ENCODE measurements at regions not wholly inside any gene's neighbourhood (a gene's known extent, or its start where the extent isn't known, plus 50 kb on each side); places are given as distances from the start of the nearest gene placed in this dataset.

- no peak for DNase-seq
- TF ChIP-seq POLR2A (IDR thresholded peaks at IDR 0.05) (no peak), CTCF (IDR thresholded peaks at IDR 0.05) (no peak)
- Histone ChIP-seq H3K4me3 (no peak overlapping the region), H3K27ac (no peak overlapping the region), H3K27me3 (no peaks in the 10 kb centered on the region), H3K36me3 (replicated peaks in 1 of 2) (no peaks in the 10 kb centered on the region), H3K9me3 (replicated peaks in 1 of 3) (no peaks in the 10 kb centered on the region), H3K4me1 (replicated peaks in 1 of 2) (no peaks in the 10 kb centered on the region)
- WGBS, 4 donors, result 76 to 87% (median 80%) methylated on average over 6 of the region's 6 CpGs
- intact Hi-C loops (cut with DNase I), result no loop called here
Measured at GRCh38 chr1:219279017-219279770, 105.5 kb downstream of the LYPLAL1 start.

GRCh38 chr1:219278288-219278687 is 104.6 kb downstream of the LYPLAL1 start:
- Histone ChIP-seq H3K4me3 (no peak overlapping the region), H3K27me3 (no peaks in the 10 kb centered on the region), H3K9me3 (replicated peaks in 1 of 3) (no peaks in the 10 kb centered on the region), H3K4me1 (replicated peaks in 1 of 2) (no peaks in the 10 kb centered on the region), H3K36me3 (replicated peaks in 1 of 2) (no peaks in the 10 kb centered on the region), H3K27ac (no peak overlapping the region)
- intact Hi-C loops (cut with DNase I), result no loop called here
- 78 to 93% (median 88%) methylated on average over 1 of the region's 1 CpG for WGBS, 4 donors
- no peak for TF ChIP-seq POLR2A (IDR thresholded peaks at IDR 0.05)
- TF ChIP-seq CTCF (IDR thresholded peaks at IDR 0.05), result no peak
- DNase-seq, result no peak

GRCh38 chr1:219277304-219278105 is 103.8 kb downstream of the LYPLAL1 start:
- Histone ChIP-seq H3K27me3 (no peaks in the 10 kb centered on the region), H3K36me3 (replicated peaks in 1 of 2) (no peaks in the 10 kb centered on the region), H3K9me3 (replicated peaks in 1 of 3) (no peaks in the 10 kb centered on the region), H3K4me1 (replicated peaks in 1 of 2) (no peaks in the 10 kb centered on the region), H3K4me3 (no peak overlapping the region), H3K27ac (no peak overlapping the region)
- WGBS, 4 donors, result 82 to 94% (median 90%) methylated on average over 2 of the region's 2 CpGs
- TF ChIP-seq CTCF (IDR thresholded peaks at IDR 0.05), result no peak
- no peak for TF ChIP-seq POLR2A (IDR thresholded peaks at IDR 0.05)
- DNase-seq, result no peak
- intact Hi-C loops (cut with DNase I), result no loop called here

- DNase-seq, result no peak
- Histone ChIP-seq H3K9me3 (replicated peaks in 1 of 3) (no peaks in the 10 kb centered on the region), H3K36me3 (replicated peaks in 1 of 2) (no peaks in the 10 kb centered on the region), H3K27ac (no peak overlapping the region), H3K4me1 (replicated peaks in 1 of 2) (peaks cover 5 to 8% of the 10 kb centered on the region in 2 donors), H3K27me3 (no peaks in the 10 kb centered on the region), H3K4me3 (no peak overlapping the region)
- TF ChIP-seq POLR2A (IDR thresholded peaks at IDR 0.05) (no peak), CTCF (IDR thresholded peaks at IDR 0.05) (no peak)
- 80 to 87% (median 85%) methylated on average over 5 of the region's 5 CpGs for WGBS, 4 donors
- intact Hi-C loops (cut with DNase I), result no loop called here
Measured at GRCh38 chr1:219276049-219276738, 102.5 kb downstream of the LYPLAL1 start.

Data from adrenal gland (tissue), 9 donors.